ENCODE measurements at regions not wholly inside any gene's neighbourhood (a gene's known extent, or its start where the extent isn't known, plus 50 kb on each side); places are given as distances from the start of the nearest gene placed in this dataset.

DNA sequence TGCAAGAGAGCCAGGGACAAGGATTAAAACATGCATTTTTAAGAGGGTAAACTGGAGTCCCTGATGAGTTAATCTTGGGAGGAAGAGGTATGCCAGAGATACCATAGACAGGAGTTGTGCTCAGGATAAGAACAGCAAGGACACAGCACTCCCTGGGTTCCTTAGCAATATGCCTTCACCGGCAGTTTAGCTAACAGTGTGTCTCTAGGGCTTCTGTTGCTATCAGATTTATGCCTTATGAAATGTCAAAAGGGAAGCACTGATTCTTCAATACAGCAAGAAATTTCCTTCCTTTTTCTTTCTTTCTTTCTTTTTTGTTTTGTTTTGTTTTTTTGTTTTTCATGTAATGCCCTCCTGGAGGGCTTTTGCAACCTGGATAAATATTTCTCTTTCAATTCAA is 71.3 kb upstream of the LARGE1 start:
- no peaks in the 10 kb centered on the region for H3K9me3 ChIP-seq
- H3K27ac ChIP-seq: no peak overlapping the region
- no peaks in the 10 kb centered on the region for H3K36me3 ChIP-seq
- H3K27me3 ChIP-seq: no peaks in the 10 kb centered on the region
- intact Hi-C loops (cut with DNase I; ENCODE audit: low total_unique reads): no loop called here
- TF ChIP-seq EP300 (IDR thresholded peaks at IDR 0.05): no peak
- TF ChIP-seq POLR2AphosphoS5 (IDR thresholded peaks at IDR 0.05): no peak
- TF ChIP-seq, protein P1, sequence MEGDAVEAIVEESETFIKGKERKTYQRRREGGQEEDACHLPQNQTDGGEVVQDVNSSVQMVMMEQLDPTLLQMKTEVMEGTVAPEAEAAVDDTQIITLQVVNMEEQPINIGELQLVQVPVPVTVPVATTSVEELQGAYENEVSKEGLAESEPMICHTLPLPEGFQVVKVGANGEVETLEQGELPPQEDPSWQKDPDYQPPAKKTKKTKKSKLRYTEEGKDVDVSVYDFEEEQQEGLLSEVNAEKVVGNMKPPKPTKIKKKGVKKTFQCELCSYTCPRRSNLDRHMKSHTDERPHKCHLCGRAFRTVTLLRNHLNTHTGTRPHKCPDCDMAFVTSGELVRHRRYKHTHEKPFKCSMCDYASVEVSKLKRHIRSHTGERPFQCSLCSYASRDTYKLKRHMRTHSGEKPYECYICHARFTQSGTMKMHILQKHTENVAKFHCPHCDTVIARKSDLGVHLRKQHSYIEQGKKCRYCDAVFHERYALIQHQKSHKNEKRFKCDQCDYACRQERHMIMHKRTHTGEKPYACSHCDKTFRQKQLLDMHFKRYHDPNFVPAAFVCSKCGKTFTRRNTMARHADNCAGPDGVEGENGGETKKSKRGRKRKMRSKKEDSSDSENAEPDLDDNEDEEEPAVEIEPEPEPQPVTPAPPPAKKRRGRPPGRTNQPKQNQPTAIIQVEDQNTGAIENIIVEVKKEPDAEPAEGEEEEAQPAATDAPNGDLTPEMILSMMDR (IDR thresholded peaks at IDR 0.05): no peak
- no peak for TF ChIP-seq POLR2A (IDR thresholded peaks at IDR 0.05)
- no peaks in the 10 kb centered on the region for H3K4me1 ChIP-seq
- DNase-seq: no peak
- 42 to 76% (median 70%) methylated on average over 1 of the region's 1 CpG for WGBS, 5 donors
- no peak overlapping the region for H3K4me3 ChIP-seq

DNA sequence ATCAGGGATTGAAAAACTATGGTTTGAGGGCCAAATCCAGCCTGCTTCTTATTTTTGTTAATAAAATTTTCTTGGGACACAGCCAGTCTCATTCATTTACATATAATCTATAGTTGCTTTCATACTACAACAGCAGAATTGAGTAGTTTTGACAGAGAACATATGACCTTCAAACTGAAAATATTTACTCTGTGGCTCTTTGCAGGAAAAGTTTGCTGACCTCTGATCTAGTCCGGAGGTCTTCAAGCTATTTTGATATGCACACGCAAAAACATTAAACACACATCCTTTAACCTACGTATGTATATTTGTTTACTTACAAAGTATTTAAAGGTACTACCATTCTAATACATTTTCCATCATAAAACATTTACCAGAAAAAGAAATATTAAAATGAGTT is 76.5 kb upstream of the LARGE1 start:
- H3K27ac ChIP-seq: no peak overlapping the region
- DNase-seq: no peak
- no peak overlapping the region for H3K4me3 ChIP-seq
- H3K9me3 ChIP-seq: peaks cover 5 to 26% (median 15%) of the 10 kb centered on the region in 4 donors
- no peaks in the 10 kb centered on the region for H3K36me3 ChIP-seq
- WGBS, 5 donors: 49 to 71% (median 61%) methylated on average over 3 of the region's 3 CpGs
- intact Hi-C loops (cut with DNase I; ENCODE audit: low total_unique reads): no loop called here
- H3K4me1 ChIP-seq: no peaks in the 10 kb centered on the region
- TF ChIP-seq POLR2AphosphoS5 (IDR thresholded peaks at IDR 0.05) (no peak), EP300 (IDR thresholded peaks at IDR 0.05) (no peak), POLR2A (IDR thresholded peaks at IDR 0.05) (no peak)
- TF ChIP-seq, protein P1 (IDR thresholded peaks at IDR 0.05): no peak
- no peaks in the 10 kb centered on the region for H3K27me3 ChIP-seq

DNA sequence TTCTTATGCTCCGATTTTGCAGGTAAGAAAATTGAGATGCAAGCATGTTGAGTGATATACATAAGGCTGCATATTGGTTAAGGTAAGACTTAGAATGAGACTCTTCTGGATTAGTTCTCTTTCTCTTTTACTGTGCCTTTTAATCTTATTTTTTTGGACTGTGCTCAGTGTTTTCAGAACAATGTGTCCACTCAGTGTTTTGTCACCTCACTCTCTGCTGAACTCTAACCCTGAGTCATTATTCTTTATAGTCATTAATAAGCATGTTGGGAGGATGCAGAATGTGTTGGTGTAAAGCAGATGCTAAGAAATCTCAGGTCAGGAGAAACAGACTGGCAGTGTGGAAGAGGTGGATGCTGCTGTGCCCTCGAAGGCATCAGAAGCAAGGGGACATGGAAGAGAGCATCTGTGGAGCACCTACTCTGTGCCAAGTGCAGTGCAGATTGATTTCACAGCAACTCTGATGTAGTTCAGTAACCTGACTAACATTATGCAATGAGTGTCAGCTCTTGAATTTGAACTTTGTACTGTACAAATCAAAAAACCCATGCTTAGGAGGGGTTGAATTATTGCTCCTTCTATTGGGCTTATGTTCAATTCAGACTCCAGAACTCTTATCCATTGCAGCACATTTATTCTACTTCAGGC is 80.7 kb upstream of the LARGE1 start:
- H3K4me3 ChIP-seq: no peak overlapping the region
- intact Hi-C loops (cut with DNase I; ENCODE audit: low total_unique reads): no loop called here
- 68 to 78% (median 72%) methylated on average over 2 of the region's 2 CpGs for WGBS, 5 donors
- no peaks in the 10 kb centered on the region for H3K4me1 ChIP-seq
- TF ChIP-seq POLR2A (IDR thresholded peaks at IDR 0.05): no peak
- TF ChIP-seq, protein P1 (IDR thresholded peaks at IDR 0.05): no peak
- no peak for TF ChIP-seq EP300 (IDR thresholded peaks at IDR 0.05)
- TF ChIP-seq POLR2AphosphoS5 (IDR thresholded peaks at IDR 0.05): no peak
- DNase-seq: no peak
- H3K27ac ChIP-seq: no peak overlapping the region
- H3K36me3 ChIP-seq: no peaks in the 10 kb centered on the region
- H3K9me3 ChIP-seq: peaks cover 5 to 26% (median 17%) of the 10 kb centered on the region in 4 donors
- H3K27me3 ChIP-seq: no peaks in the 10 kb centered on the region

DNA sequence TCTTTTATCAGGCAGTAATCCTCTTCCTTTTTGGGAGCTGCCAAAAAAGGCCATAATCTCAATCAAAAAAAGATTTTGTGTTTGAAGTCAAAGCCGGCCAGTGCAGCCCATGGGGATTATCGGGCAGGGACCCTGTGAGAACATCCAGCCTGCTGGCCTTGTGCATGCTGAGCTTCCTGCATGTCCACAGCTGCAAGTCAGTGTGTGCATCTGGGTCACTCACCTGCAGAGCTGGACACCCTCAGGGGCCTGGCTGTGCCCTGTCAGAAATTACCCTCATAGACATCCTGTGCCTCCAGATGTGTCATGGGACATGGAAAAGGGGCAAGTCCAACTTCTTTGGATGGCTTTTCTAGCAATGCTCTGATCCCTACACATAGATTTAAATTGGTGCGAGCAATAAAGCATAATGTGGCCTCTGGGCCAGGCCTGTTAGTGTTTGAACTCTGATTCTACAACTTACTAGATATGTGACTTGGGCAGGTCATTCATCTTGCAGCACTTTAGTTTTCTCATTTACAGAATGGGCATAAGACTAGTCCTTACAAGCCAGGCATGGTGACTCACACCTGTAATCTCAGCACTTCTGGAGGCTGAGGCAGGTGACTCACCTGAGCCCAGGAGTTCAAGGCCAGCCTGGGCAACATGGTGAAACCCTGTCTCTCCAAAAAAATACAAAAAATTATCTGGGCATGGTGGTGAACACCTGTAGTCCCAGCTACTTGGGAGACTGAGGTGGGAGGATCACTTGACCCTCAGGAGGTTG is 81.6 kb upstream of the LARGE1 start:
- H3K27ac ChIP-seq: no peak overlapping the region
- no peaks in the 10 kb centered on the region for H3K4me1 ChIP-seq
- no peak for TF ChIP-seq EP300 (IDR thresholded peaks at IDR 0.05)
- TF ChIP-seq POLR2A (IDR thresholded peaks at IDR 0.05): no peak
- TF ChIP-seq POLR2AphosphoS5 (IDR thresholded peaks at IDR 0.05): no peak
- TF ChIP-seq, protein P1 (IDR thresholded peaks at IDR 0.05): no peak
- no peak overlapping the region for H3K4me3 ChIP-seq
- H3K9me3 ChIP-seq: peaks cover 5 to 26% (median 18%) of the 10 kb centered on the region in 4 donors
- intact Hi-C loops (cut with DNase I; ENCODE audit: low total_unique reads): no loop called here
- no peaks in the 10 kb centered on the region for H3K36me3 ChIP-seq
- no peaks in the 10 kb centered on the region for H3K27me3 ChIP-seq
- no peak for DNase-seq
- WGBS, 5 donors: 64 to 88% (median 75%) methylated on average over 3 of the region's 3 CpGs

Data from stomach (tissue), 8 donors.